GM04503 (cell line): ENCODE measurements at regions not wholly inside any gene's neighbourhood (a gene's known extent, or its start where the extent isn't known, plus 50 kb on each side); places are given as distances from the start of the nearest gene placed in this dataset.
"Not testable (repeated sequence)": the region's sequence is repeated elsewhere in the genome, so short reads cannot be mapped to it uniquely, and the experiment has no call there.

Experiments
- DNase-seq: peaks from one replicate; pipeline ENCODE4 v3.0.0-alpha.2; 2012; ENCODE audit warnings: low read depth

DNA sequence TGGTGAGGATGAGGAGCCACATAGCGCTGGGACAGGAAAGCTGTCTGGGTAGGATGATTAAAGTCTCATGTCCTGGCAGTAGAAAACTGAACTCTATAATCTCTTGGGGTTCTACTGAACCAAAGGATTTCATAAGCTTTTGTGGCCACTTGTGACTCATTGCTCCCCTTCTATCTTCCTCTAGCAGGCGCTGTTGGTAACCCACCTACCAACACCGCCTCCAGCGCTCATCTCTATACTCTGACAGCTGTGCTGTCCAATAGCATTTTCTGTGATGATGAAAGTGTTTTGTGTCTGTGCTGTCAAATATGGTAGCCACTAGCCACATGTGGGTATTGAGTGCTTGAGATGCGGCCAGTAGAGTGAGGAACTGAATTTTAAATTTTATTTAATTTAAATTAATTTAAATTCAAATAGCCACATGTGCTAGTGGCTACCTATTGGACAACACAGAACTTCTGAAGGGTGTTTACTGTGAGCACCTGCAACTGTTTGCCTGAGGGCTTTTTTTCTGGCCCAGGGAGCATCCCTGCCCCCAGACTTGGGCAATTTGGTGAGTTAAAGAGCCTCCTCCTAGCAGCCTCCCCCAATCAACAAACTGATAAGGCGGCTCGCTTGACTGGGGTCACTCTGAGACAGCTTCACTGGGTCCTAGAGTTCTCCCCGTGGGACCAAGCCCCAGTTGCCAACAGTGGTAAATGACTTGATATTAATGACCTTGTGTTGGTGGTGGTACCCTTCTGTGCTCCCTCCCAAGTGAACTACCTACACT lies 169.2 kb upstream of the ATP6AP2 start:
- no peak for DNase-seq

DNA sequence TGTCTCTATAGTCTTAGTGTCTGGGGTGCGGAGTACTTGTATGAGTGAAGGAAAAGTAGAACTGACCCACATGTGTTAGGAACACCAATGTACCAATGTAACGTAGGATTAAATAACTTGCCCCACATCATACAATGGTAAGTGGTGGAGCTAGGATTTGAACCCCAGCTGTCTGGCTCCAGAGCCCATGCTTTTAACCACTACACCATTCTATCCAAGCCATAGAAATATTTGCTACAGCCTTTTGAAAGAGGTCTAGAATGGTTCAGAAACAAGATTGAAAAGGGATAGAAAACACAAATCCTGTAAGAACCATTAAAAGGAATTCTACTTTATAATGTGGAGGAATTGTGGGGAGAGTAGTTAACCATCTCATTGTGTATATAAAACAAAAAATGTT lies 169.9 kb upstream of the ATP6AP2 start:
- no peak for DNase-seq

DNA sequence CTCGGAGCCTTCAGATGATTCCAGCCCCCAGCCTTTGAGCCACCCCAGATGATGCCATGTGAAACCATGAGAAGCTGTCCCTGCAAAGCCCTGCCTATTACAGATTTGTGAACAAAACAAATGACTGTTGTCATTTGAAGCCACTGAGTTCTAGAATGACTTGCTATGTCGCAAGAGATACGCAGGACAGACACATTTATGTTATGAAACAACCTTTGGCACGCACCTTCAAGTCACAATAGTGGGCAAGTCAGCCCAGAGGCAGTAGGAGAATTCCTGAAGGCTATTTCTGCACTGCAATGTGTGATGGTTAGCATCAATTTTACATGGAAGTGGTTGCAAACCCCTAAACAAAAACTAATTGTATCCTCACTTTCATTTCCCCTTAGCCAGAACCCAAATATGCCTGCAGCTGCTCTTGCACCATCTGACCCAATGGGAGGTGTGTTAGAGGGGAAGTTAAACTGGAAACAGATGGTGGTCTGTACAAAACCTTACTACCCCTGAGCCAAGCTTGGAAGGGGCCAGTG lies 174.4 kb upstream of the ATP6AP2 start:
- no peak for DNase-seq

DNA sequence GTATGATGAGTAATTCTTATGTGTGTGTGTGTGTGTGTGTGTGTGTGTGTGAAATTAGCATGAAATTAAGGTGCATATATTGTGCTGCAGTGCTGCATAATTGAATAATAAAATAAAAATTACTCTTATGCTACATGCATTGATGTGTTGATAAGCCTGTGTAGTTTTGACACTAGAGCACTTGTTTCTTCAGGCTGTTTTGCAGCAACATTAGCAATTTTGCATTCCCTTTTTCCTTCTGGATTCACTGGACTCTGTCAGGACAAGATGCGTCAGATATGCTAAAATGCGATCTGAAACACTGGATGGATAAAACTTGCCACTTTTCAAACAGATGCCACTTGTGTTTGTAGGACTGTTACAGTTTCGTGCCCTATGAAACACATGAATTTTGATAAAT lies 175.4 kb upstream of the ATP6AP2 start:
- DNase-seq, result no peak

DNA sequence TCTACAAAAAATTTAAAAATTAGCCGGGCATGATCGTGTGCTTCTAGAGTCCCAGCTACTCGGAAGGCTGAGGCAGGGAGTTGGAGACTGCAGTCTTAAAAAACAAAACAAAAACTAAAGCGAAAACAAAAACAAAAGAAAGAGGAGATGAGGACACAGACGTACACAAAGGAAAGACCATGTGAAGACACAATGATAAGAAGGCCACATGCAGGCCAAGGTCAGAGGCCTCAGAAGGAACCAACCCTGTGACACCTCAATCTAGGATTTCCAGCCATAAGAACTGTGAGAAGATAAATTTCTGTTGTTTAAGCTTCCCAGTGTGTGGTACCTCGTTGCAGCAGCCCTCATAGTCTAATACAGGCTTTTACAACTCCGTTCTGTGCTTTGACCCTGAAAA lies 177.0 kb upstream of the ATP6AP2 start:
- no peak for DNase-seq

DNA sequence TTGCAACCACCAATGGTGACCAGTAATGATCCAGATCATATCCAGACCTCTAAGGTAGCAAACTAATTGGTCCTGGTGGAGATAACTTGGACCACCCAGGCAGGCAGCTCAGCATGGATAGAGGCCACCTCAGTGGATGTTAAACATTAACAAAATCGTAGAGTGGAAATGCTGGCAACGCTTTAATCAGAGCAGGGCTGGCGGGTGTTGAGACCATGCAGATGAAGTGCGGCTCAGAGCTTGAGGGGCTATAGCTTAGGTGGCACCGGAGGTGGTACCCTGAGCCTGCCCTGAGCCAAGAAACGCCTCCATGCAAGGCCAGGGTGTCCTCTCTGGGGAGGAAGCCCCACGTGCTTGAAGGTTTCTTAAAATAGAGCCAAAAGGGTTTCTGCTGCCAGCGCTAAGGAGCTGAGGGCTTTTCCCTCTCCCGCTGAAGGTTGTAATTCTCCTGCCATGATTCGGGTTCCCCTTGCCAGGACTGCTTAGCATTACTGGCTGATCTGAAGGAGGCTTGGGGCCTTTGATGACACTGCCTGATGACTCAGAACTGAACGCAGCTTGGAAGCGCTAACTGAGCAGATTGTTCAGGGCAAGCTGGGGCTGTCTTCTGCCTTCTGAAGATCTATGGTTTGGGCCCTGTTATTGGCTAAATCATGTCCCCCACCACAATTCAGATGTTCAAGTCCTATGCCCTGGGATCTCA lies 177.8 kb upstream of the ATP6AP2 start:
- DNase-seq, result peak; percentile 25

DNA sequence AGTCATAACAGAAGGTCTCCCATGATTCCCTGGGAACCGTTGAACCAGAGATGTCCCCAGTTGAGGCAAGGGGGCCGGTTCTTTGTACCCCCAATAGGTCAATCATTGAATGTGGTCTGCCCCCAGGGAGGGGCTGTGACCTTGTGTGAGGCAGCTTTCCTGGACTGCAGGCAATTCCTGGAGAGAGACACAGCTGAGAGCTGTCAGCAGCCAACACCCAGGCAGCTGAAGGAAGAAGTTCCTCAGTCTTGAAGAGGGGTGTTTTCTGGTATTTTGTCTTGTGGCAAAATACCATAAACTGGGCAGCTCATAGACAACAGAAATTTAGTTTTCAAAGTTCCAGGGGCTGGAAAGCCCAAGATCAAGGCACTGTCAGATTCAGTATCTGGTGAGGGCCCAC lies 185.7 kb upstream of the ATP6AP2 start:
- no peak for DNase-seq

DNA sequence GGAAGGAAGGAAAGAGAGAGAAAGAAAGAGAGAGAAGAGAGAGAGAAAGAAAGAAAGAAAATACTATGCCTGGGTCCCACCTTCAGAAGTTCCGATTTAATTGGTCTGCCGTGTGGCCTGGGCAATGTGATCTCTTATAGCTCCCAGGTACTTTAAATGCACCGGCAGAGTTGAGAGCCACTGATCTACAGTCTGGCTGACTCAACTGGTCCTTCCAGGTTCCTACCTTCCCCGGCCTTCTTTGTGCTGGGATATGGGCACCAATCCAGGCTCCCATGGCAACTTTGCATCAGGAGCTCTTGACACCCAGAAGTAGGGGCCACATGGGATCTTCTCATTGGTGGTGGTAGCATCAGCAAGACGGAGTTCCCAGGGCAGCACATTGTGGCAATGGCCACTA lies 186.5 kb upstream of the ATP6AP2 start:
- DNase-seq, result no peak

DNA sequence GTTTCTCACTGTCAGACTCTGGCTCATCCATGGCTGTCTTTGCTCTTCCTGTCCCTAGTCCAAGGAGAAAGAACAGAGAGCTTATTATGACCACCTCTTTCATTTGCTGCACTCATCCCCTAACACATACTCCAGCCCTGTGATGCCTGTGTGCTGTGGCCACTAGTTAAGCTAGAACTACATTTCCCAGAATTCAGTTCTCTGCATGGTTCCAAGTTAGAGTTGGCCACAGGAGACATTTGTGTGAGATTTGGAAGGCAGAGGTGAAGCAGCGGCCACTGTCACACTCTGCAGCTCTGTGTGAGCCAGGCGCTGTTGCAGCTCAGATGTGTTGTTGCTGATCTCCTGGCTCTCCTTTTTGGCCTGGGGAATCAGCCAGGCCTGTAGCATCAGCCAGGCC lies 188.2 kb upstream of the ATP6AP2 start:
- DNase-seq, result no peak

DNA sequence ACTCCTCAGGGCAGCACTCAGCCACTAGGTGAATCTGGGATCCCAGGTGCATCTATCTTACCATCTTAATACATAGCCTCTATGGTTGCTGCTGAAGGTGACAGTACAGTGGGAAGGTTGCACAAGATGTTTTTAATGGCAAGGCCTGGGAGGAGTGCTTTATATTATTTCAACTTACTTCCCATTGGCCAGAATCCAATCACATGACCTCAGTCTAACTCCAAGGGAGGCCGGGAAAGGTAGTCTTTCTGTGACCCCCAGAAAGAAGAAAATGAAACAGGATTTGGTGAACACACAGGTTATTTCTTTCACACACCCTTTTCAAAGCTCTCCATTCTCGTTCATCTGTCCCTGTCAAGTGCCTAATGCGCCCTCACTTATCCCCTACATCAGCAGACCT lies 189.1 kb upstream of the ATP6AP2 start:
- DNase-seq, result no peak

DNA sequence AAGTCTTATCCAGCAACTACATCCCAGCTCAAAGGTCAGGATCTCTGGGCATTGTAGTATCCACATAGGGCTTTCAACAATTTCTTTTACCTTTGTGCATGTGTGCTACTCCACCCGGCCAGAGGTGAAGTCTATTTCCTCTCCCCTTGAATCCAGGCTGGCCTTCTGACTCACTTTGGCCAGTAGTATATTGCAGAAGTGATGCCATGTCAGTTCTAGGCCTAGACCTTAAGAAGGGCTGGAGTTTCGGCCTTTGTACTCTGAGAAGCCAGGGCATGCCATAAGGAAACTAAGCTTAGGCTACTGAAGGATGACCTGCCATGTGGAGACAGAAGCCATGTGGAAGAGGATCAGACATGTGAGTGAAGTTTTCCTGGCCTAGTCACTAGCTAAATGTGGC lies 191.2 kb upstream of the ATP6AP2 start:
- DNase-seq, result no peak

DNA sequence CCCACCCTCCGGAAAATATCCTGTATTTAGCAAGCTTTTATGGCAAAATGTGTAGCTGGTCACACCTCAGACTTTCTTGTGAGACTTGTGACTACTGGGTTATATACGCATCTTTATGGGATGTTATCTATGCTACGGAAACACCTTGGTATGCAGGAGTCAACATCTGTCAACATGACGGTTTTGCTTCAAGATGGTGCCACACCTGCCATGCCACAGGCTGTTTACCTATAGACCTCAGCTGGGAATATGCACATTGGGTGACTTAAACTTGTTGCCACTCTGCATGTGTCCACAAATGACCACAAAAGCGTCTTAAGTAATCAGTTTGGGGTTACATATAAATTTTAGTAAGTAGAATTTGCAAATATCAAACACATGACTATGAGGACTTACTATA lies 192.3 kb upstream of the ATP6AP2 start:
- no peak for DNase-seq

DNA sequence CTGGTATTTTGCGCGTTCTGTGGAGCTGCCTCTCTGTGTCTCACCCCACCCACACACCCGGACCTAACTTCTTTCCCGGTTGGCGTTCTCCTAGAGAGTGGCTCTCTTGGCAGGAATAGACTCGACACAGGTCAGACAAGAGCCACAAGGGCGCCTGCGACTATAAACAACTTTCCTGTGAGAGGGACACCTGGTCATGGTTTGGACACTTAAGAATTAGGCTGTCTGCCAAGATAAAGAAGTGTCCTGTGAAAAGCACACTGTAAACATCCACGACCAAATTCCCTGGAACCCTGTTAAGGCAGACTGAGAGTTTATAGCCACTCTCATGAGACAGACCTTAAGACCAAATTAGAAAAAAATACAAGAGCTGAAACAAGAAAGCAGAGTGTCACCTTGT lies 192.9 kb upstream of the ATP6AP2 start:
- not testable (repeated sequence) for DNase-seq

DNA sequence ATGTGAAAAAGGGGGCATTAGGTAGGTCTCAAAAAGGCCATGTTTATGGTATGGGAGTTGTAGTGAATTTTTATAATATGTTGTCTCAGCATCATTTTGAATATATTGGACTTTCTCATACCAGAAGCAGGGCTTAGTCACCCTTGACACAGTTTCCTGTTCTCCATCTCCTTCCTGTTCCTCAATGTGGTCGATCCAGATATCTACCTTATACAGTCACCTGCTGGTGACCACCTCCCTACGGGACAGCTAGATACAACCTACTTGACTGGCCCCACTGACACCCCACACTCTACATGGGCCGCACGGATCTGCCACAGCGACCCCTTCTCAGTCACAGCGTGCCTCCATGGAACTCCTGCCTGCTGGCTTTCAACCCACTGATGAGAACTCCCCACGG lies 193.5 kb upstream of the ATP6AP2 start:
- DNase-seq, result not testable (repeated sequence)

DNA sequence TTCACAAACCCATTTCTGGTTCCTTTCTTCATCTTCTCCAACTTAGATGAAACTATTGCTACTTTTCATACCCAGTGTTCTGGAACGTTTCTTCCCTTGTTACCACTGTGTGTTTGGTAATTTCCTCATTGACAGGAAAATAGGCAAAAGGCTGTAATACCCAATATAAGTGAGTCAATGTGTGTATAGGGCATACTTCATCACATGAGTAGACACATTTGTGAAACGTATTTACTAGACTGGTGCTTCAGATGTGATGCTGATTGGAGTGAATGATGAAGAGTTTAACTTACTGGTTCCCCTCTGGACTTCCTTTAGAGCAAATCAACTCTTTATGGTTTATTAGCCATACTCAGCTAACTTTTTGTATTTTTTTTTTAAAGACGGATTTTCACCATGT lies 195.1 kb upstream of the ATP6AP2 start:
- no peak for DNase-seq

DNA sequence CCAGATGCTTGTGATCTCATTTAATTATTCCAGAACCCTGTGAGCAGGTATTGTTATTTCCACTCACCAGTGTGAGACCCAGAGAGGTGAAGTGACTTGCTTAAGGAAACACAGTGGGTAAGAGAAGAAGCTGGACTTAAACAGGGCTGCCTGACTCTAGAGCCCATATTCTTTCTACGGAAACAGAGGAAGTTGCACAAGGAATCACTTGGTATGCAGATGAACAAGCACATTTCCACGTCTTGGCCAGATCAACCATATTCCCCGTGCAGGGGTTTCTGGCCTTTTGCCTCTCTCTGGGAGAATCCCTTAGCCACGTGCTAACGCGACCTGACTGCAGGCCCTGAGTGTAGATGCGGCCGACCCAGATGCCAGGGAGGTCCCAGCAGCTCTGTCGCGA lies 195.5 kb upstream of the ATP6AP2 start:
- no peak for DNase-seq

DNA sequence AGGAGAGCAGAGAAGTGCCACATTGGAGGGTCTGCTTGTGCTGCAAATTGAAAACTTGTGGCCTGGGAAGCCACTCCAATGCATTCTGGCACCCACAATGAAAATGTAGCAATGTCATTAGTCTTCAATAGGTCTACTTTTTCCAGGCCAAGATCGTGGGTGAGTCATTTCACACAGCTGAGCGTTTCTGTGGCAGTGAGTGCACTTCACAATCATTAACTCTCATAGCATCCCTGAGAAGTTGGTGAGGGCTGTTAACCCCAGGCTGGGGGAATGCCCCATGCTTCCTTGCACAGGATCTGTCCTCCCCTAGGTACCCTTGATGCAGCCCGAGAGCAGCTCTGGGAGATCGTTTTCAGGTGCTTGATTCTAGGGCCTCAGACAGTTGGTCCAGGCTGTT lies 196.8 kb upstream of the ATP6AP2 start:
- DNase-seq, result no peak

DNA sequence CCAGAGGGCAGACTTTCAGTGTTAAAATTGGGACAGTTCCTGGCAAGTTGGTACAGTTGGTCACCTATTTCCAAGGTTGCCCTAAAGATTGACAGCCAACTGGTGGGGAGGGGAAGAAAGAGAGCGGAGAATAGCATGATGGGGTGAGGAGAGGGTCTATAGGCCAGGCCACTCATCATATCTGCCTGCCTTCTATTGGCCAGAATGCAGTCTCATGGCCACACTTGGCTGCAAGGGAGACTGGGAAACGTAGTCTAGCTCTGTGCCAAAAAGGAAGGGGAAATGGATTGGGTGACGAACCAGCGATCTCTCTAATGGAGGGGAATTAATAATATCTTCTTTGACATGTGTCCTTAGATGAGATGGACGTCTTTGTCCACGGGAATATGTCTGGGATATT lies 197.4 kb upstream of the ATP6AP2 start:
- DNase-seq, result no peak

DNA sequence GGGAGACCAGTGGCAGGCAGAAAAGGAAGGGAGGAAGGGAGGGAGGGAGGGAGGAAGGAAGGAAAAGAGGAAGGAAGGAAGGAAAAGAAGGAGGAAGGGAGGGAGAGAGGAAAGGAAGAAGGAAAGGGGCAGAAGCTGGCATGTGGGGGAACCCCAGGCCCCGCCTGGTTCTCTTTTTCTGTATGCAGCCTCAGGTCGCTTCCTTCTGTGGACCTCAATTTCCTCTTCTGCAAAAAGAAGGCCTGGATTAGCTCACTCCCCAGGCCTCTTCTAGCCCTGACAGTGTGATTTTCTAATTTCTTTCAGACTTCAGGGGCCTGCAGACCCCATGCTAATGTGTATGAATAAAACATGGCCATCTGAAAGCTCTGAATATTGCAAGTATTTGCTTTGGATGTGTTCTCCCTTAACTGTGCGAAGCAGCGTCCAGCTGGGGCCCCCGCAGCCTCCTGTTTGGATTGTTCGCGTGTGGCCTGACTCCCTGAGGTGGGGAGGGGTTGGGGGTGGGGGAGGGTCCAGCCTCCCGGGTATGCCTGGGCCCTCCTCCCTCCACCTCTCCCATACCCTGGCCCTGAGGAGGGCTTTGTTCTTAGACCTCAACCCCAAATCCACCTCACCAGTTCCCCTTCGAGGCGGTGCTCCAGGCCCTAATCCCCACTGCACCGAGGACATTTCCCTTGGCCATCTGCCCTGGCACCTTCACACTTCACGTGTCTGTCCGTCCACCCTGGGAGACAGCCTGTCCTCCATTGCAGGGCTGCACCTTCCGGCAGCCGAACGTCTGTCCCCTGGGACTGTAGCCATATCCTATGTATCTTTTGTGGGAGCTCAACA lies 199.9 kb upstream of the ATP6AP2 start:
- DNase-seq, result no peak

DNA sequence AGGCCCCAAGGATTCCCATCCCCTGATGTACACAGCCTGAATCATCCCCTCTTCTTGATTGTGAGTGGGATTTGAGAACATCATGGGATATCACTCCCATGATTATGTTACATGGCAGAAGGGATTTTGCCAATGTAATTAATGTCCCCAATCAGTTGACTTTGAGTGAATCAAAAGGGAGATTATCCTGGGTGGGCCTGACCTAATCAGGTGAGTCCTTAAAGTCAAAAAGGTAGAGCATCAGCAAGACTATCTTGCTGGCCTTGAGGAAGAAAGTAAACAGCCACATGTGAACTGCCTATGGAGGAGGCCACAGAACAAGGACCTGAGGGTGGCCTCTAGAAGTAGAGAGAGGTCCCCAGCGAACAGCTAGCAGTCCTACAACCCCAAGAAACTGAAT lies 203.1 kb upstream of the ATP6AP2 start:
- no peak for DNase-seq

DNA sequence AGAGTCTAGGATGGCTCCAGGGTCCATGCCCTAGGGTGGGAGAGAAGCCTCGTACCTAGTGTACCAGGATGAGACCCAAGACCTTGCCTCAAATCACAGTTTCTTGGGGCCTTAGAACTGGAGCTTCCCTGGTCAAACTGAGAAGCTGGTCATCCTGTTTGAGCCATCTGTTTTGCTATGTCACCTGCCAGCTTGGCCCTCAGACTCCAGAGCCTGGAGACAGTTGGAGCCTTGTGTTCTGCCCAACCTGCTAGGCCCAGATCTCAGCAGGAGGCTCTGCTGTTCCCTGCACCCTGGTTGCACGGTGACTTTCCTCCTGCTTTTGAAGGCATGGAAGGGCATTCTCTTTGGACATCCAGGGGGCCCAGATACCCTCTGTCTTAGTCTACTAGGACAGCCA lies 206.3 kb upstream of the ATP6AP2 start:
- no peak for DNase-seq

DNA sequence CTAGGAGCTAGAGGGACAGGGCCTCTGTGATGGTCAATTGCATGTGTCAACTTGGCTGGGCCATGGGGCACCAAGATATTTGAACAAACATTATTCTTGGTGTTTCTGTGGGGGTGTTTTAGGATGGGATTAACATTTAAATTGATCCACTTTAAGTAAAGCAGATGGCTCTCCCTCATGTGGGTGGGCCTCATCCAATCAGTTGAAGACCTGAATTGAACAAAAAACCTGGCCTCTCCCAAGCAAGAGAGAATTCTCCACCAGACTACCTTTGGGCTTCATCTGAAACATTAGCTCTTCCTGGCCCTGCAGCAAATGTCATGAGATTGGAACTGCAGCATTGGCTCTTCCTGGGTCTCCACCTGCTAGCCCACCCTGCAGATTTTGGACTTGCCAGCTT lies 207.1 kb upstream of the ATP6AP2 start:
- DNase-seq, result no peak

DNA sequence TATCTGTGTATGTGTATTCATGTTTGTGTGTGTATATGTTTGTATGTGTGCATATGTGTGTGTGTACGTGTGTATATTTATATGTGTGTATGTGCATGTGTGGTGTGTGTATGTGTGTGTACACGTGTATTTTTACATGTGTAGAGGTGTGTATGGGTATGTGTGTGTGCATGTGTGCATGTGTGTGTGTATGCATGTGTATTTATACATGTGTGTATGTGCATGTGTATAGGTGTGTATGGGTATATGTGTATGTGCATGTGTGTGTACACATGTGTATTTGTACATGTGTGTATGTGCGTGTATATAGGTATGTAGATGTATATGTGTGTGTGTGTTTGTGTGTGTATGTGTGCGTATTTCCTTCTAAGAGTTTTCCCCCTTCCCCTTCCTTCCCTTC lies 207.7 kb upstream of the ATP6AP2 start:
- DNase-seq, result no peak
